Activated gamma-delta T cell treated with Interleukin-2 at 50 U/mL for 16 hours (primary cell): ENCODE measurements at regions not wholly inside any gene's neighbourhood (a gene's known extent, or its start where the extent isn't known, plus 50 kb on each side); places are given as distances from the start of the nearest gene placed in this dataset.
"Not testable (repeated sequence)": the region's sequence is repeated elsewhere in the genome, so short reads cannot be mapped to it uniquely, and the experiment has no call there.

Experiments used
- DNase-seq: peaks from one replicate; pipeline ENCODE4 v3.0.0-alpha.2; 2020

- DNase-seq, result peak; percentile 21
Observed at GRCh38 chr12:116687888-116688287, 50.0 kb downstream of the SPRING1 start.

GRCh38 chr12:116684891-116685290 lies 53.0 kb downstream of the SPRING1 start:
- DNase-seq, result no peak

GRCh38 chr12:116677202-116677661 lies 60.6 kb downstream of the SPRING1 start:
- DNase-seq, result no peak

- no peak for DNase-seq
Observed at GRCh38 chr12:116675339-116676107, 62.3 kb downstream of the SPRING1 start.

GRCh38 chr12:116674643-116675183 lies 63.2 kb downstream of the SPRING1 start:
- no peak for DNase-seq

GRCh38 chr12:116673681-116674111 lies 64.2 kb downstream of the SPRING1 start:
- no peak for DNase-seq

GRCh38 chr12:116672842-116673516 lies 64.9 kb downstream of the SPRING1 start:
- DNase-seq, result no peak

GRCh38 chr12:116672010-116672409 lies 65.9 kb downstream of the SPRING1 start:
- no peak for DNase-seq

- DNase-seq, result no peak
Observed at GRCh38 chr12:116670859-116671258, 67.0 kb downstream of the SPRING1 start.

- DNase-seq, result no peak
Observed at GRCh38 chr12:116667752-116668151, 70.1 kb downstream of the SPRING1 start.

- DNase-seq, result not testable (repeated sequence)
Observed at GRCh38 chr12:116666829-116667228, 71.0 kb downstream of the SPRING1 start.

- DNase-seq, result no peak
Observed at GRCh38 chr12:116666305-116666673, 71.6 kb downstream of the SPRING1 start.

- no peak for DNase-seq
Observed at GRCh38 chr12:116665666-116666304, 72.1 kb downstream of the SPRING1 start.

GRCh38 chr12:116664085-116664484 lies 73.8 kb downstream of the SPRING1 start:
- DNase-seq, result no peak

GRCh38 chr12:116662612-116663144 lies 75.2 kb downstream of the SPRING1 start:
- DNase-seq, result no peak

GRCh38 chr12:116661341-116661740 lies 76.5 kb downstream of the SPRING1 start:
- DNase-seq, result no peak

GRCh38 chr12:116660740-116661139 lies 77.1 kb downstream of the SPRING1 start:
- not testable (repeated sequence) for DNase-seq

GRCh38 chr12:116659771-116660481 lies 77.9 kb downstream of the SPRING1 start:
- no peak for DNase-seq

- no peak for DNase-seq
Observed at GRCh38 chr12:116657921-116658495, 79.9 kb downstream of the SPRING1 start.

GRCh38 chr12:116656306-116656705 lies 81.6 kb downstream of the SPRING1 start:
- no peak for DNase-seq

GRCh38 chr12:116654226-116654743 lies 83.6 kb downstream of the SPRING1 start:
- no peak for DNase-seq

- DNase-seq, result no peak
Observed at GRCh38 chr12:116651089-116651488, 86.8 kb downstream of the SPRING1 start.
